NT2/D1 (cell line): ENCODE measurements at regions not wholly inside any gene's neighbourhood (a gene's known extent, or its start where the extent isn't known, plus 50 kb on each side); places are given as distances from the start of the nearest gene placed in this dataset.

Experiments used
- SUZ12 ChIP-seq: IDR thresholded peaks from 2 replicates; pipeline ENCODE4 v1.6.1; 2011; ENCODE audit not compliant: insufficient read length, insufficient read depth; ENCODE audit errors: extremely low read depth
- YY1 ChIP-seq: IDR thresholded peaks from 2 replicates; pipeline ENCODE4 v1.6.1; 2011; ENCODE audit not compliant: insufficient read length, insufficient read depth
- ZNF274 ChIP-seq: IDR thresholded peaks from 2 replicates; pipeline ENCODE4 v1.6.1; 2011; ENCODE audit warnings: mild to moderate bottlenecking, low read depth, low read length

- TF ChIP-seq YY1: no peak
- TF ChIP-seq ZNF274: no peak
- no peak for TF ChIP-seq SUZ12
These were observed 496.0 kb upstream of the CLINT1 start for GRCh38 chr5:158354958-158355357.
